ENCODE measurements at regions not wholly inside any gene's neighbourhood (a gene's known extent, or its start where the extent isn't known, plus 50 kb on each side); places are given as distances from the start of the nearest gene placed in this dataset.

- TF ChIP-seq POLR2A (IDR thresholded peaks at IDR 0.05) (no peak), CTCF (IDR thresholded peaks at IDR 0.05) (no peak)
Measured at GRCh38 chr14:103186909-103187586, 63.8 kb downstream of the TNFAIP2 start.
